ENCODE measurements at regions not wholly inside any gene's neighbourhood (a gene's known extent, or its start where the extent isn't known, plus 50 kb on each side); places are given as distances from the start of the nearest gene placed in this dataset.

DNA sequence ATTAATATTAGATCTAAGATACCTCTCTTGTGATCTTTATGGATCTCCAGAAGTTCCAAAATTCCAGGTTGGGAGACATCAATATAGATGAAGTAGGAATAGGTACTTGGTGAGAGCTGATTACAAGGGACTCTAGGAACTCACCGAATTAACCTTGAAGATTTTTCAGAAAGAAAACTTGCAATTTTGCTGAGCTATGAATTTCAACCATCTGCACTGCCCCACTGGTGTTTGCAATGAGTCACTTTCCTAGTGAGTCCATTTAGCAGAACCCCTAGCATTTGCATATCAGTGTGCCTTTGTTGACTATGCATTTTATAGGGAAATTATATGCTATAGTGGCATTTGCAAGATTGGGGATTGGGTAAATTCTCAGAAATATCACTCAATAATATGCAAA is 122.0 kb downstream of the CTNND1 start:
- Histone ChIP-seq H3K4me3 (ENCODE audit: low read length in 3 of 3) (no peak overlapping the region), H3K4me1 (ENCODE audit: control insufficient read depth in 2 of 3, insufficient read depth in 2 of 3, low read depth in 1 of 3, low read length in 3 of 3) (peaks cover 0 to 11% (median 0%) of the 10 kb centered on the region in 3 donors), H3K27ac (ENCODE audit: low read depth in 2 of 2, low read length in 2 of 2) (no peak overlapping the region), H3K9me3 (ENCODE audit: control insufficient read depth in 2 of 3, insufficient read depth in 1 of 3, low read length in 3 of 3) (no peaks in the 10 kb centered on the region), H3K36me3 (ENCODE audit: control insufficient read depth in 2 of 3, insufficient read depth in 3 of 3, low read length in 3 of 3) (no peaks in the 10 kb centered on the region), H3K27me3 (ENCODE audit: control insufficient read depth, insufficient read depth, low read length) (no peaks in the 10 kb centered on the region), H3K9ac (ENCODE audit: low read length in 3 of 3) (no peak overlapping the region)
- no peak for DNase-seq
- FAIRE-seq, result no peak
- no peak for TF ChIP-seq CTCF (IDR thresholded peaks at IDR 0.05; ENCODE audit: borderline replicate concordance, extremely low read depth, insufficient read depth)
- intact Hi-C loops (cut with DNase I), result no loop called here

DNA sequence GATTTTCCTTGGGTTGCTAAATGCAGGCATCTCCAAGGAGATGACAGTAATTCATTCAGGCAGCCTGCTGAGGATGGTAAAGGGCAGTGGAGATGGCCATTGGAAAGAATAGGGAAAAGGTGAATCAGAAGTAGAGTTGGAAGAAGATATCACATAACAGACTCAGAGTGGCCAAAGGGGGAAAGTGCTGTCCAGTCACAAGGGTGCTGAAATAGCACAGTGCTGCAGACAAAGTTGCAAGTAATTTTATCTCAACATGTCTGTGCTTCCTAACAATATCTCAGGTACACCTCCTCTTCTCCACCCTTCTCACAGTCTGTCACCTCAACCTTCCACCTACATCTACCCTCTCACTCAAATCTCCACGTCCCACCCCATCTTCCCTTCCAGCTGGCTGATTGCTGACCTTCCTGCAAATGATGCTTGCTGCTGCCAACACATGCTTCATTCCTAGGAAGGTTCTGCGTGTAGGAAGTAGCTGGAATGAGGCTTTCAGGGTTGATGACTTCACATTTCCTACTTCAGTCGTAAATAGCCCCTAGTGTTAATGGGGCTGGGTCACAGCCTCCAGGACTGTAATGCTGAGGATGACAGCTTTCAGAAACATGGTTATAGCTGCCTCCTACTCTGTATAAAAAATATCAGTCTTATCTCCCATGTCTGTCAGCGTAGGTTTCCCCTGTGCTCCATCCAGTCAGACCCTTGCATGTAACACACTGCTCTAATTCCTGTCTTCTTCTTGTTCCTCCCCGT is 123.9 kb downstream of the CTNND1 start:
- no peak for TF ChIP-seq CTCF (IDR thresholded peaks at IDR 0.05; ENCODE audit: borderline replicate concordance, extremely low read depth, insufficient read depth)
- peak in 3 of 5 donors; percentile 37 to 66 (median 56) for DNase-seq
- no peak for FAIRE-seq
- Histone ChIP-seq H3K4me3 (ENCODE audit: low read length in 3 of 3) (no peak overlapping the region), H3K27me3 (ENCODE audit: control insufficient read depth, insufficient read depth, low read length) (no peaks in the 10 kb centered on the region), H3K36me3 (ENCODE audit: control insufficient read depth in 2 of 3, insufficient read depth in 3 of 3, low read length in 3 of 3) (no peaks in the 10 kb centered on the region), H3K9ac (ENCODE audit: low read length in 3 of 3) (no peak overlapping the region), H3K4me1 (ENCODE audit: control insufficient read depth in 2 of 3, insufficient read depth in 2 of 3, low read depth in 1 of 3, low read length in 3 of 3) (peaks cover 0 to 11% (median 0%) of the 10 kb centered on the region in 3 donors), H3K27ac (ENCODE audit: low read depth in 2 of 2, low read length in 2 of 2) (no peak overlapping the region), H3K9me3 (ENCODE audit: control insufficient read depth in 2 of 3, insufficient read depth in 1 of 3, low read length in 3 of 3) (no peaks in the 10 kb centered on the region)
- intact Hi-C loops (cut with DNase I), result no loop called here

DNA sequence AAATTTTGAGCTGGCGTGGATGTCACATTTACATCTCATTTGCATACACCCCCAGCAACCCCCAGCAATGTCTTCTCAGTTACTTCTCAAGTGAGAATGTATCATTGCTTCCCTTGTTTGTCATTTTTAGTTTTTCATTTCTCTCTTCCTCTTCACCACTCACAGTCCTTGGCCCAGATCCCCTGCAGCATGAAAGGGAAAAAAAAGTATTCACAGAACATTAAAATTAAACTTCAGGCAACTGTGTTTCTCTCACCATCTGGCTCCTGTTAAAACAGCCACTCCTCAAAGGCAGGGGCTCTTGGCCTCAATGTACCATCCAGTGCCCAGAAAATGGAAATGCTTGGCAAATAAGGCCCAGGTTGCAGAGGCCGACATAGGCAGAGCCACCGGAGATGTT is 126.8 kb downstream of the CTNND1 start:
- FAIRE-seq, result no peak

More for the DNA sequence above, 126.8 kb downstream of the CTNND1 start:
- H3K4me3 ChIP-seq (ENCODE audit: low read length in 3 of 3), result no peak overlapping the region
- H3K36me3 ChIP-seq (ENCODE audit: control insufficient read depth in 2 of 3, insufficient read depth in 3 of 3, low read length in 3 of 3), result no peaks in the 10 kb centered on the region
- intact Hi-C loops (cut with DNase I), result no loop called here
- no peaks in the 10 kb centered on the region for H3K9me3 ChIP-seq (ENCODE audit: control insufficient read depth in 2 of 3, insufficient read depth in 1 of 3, low read length in 3 of 3)
- DNase-seq, result no peak
- no peaks in the 10 kb centered on the region for H3K4me1 ChIP-seq (ENCODE audit: control insufficient read depth in 2 of 3, insufficient read depth in 2 of 3, low read depth in 1 of 3, low read length in 3 of 3)
- no peak overlapping the region for H3K9ac ChIP-seq (ENCODE audit: low read length in 3 of 3)
- no peak overlapping the region for H3K27ac ChIP-seq (ENCODE audit: low read depth in 2 of 2, low read length in 2 of 2)
- TF ChIP-seq CTCF (IDR thresholded peaks at IDR 0.05; ENCODE audit: borderline replicate concordance, extremely low read depth, insufficient read depth), result no peak
- no peaks in the 10 kb centered on the region for H3K27me3 ChIP-seq (ENCODE audit: control insufficient read depth, insufficient read depth, low read length)

Measured in kidney (tissue), 13 donors.